Mesenchymal stem cell (in vitro differentiated cells and primary cell): ENCODE measurements at regions not wholly inside any gene's neighbourhood (a gene's known extent, or its start where the extent isn't known, plus 50 kb on each side); places are given as distances from the start of the nearest gene placed in this dataset.
"Not testable (repeated sequence)": the region's sequence is repeated elsewhere in the genome, so short reads cannot be mapped to it uniquely, and the experiment has no call there.

Source experiments
- DNase-seq: peaks from one replicate; pipeline ENCODE4 v3.0.0-alpha.2; 2013
- H2AFZ ChIP-seq: one replicate; pipeline ENCODE4 v1.6.1; 2013; ENCODE audit warnings: low read depth, mild to moderate bottlenecking, control low read depth, inconsistent platforms, low read length, moderate library complexity
- H2AK5ac ChIP-seq: 2 replicates; pipeline ENCODE4 v1.6.1; 2013; ENCODE audit warnings: low read length, moderate library complexity, mild to moderate bottlenecking, inconsistent platforms; ENCODE audit not compliant: severe bottlenecking
- H2BK120ac ChIP-seq: one replicate; pipeline ENCODE4 v1.6.1; 2013; ENCODE audit warnings: low read depth, mild to moderate bottlenecking, inconsistent platforms, low read length, moderate library complexity
- H2BK12ac ChIP-seq, 2 experiments: one replicate each; pipeline ENCODE4 v1.6.1; 2013; ENCODE audit warnings: inconsistent platforms in 2 of 2, low read length in 2 of 2, mild to moderate bottlenecking in 2 of 2, moderate library complexity in 2 of 2, control low read depth in 1 of 2
- H2BK15ac ChIP-seq: one replicate; pipeline ENCODE4 v1.6.1; 2013; ENCODE audit warnings: mild to moderate bottlenecking, low read depth, inconsistent platforms; ENCODE audit not compliant: poor library complexity, severe bottlenecking
- H2BK5ac ChIP-seq: 2 replicates; pipeline ENCODE4 v1.6.1; 2013; ENCODE audit warnings: low read depth, mild to moderate bottlenecking, low read length, control low read depth, inconsistent platforms; ENCODE audit not compliant: poor library complexity, severe bottlenecking
- H3K14ac ChIP-seq, 2 experiments: one replicate each; pipeline ENCODE4 v1.6.1; 2013; ENCODE audit warnings: inconsistent platforms in 2 of 2, low read length in 2 of 2, control low read depth in 1 of 2, mild to moderate bottlenecking in 1 of 2, moderate library complexity in 1 of 2
- H3K18ac ChIP-seq, 2 experiments: one replicate each; pipeline ENCODE4 v1.6.1; 2013; ENCODE audit warnings: inconsistent platforms in 2 of 2, low read length in 2 of 2, control low read depth in 1 of 2, low read depth in 1 of 2, mild to moderate bottlenecking in 1 of 2
- H3K23ac ChIP-seq, 2 experiments: one replicate each; pipeline ENCODE4 v1.6.1; 2013; ENCODE audit warnings: inconsistent platforms in 2 of 2, low read length in 2 of 2, mild to moderate bottlenecking in 2 of 2, moderate library complexity in 2 of 2, control low read depth in 1 of 2
- H3K27ac ChIP-seq: 2 replicates; pipeline ENCODE4 v1.5.1; 2013; ENCODE audit warnings: mild to moderate bottlenecking, moderate library complexity, low read length, control low read depth, inconsistent platforms; ENCODE audit not compliant: poor library complexity, severe bottlenecking
- H3K27me3 ChIP-seq, 2 experiments: 2 replicates each; pipeline versions ENCODE4 v1.6.1 to v1.7.0; 2013; ENCODE audit warnings: low read length in 2 of 2, mild to moderate bottlenecking in 2 of 2, moderate library complexity in 2 of 2, control low read depth in 1 of 2, inconsistent platforms in 1 of 2; ENCODE audit not compliant: control insufficient read depth in 1 of 2, insufficient read depth in 1 of 2
- H3K36me3 ChIP-seq, 2 experiments: 2 replicates each; pipeline versions ENCODE4 v1.6.1 to v1.7.0; 2013; ENCODE audit warnings: low read length in 2 of 2, control low read depth in 1 of 2, inconsistent platforms in 1 of 2, low read depth in 1 of 2, mild to moderate bottlenecking in 1 of 2; ENCODE audit not compliant: insufficient read depth in 2 of 2, control insufficient read depth in 1 of 2
- H3K4ac ChIP-seq, 2 experiments: one replicate each; pipeline ENCODE4 v1.6.1; 2013; ENCODE audit warnings: inconsistent platforms in 2 of 2, low read length in 2 of 2, mild to moderate bottlenecking in 2 of 2, moderate library complexity in 2 of 2, control low read depth in 1 of 2, low read depth in 1 of 2
- H3K4me1 ChIP-seq: 2 replicates; pipeline ENCODE4 v1.6.1; 2013; ENCODE audit warnings: low read depth, low read length, control low read depth; ENCODE audit not compliant: control insufficient read depth, insufficient read depth
- H3K4me2 ChIP-seq: 2 replicates; pipeline ENCODE4 v1.6.1; 2013; ENCODE audit warnings: low read length, mild to moderate bottlenecking, inconsistent platforms; ENCODE audit not compliant: poor library complexity, severe bottlenecking
- H3K4me3 ChIP-seq, 2 experiments: 2 replicates each; pipeline versions ENCODE4 v1.5.1 to v1.7.0; 2013; ENCODE audit warnings: low read length in 2 of 2, mild to moderate bottlenecking in 2 of 2, control low read depth in 1 of 2, low read depth in 1 of 2; ENCODE audit not compliant: insufficient read depth in 1 of 2
- H3K79me1 ChIP-seq: replicated peaks from 2 replicates; pipeline ENCODE4 v1.6.1; 2013; ENCODE audit warnings: mild to moderate bottlenecking, control low read depth, low read length, inconsistent platforms; ENCODE audit not compliant: poor library complexity, severe bottlenecking
- H3K9ac ChIP-seq: 2 replicates; pipeline ENCODE4 v1.7.0; 2013; ENCODE audit warnings: mild to moderate bottlenecking, low read length, moderate library complexity
- H3K9me3 ChIP-seq: 2 replicates; pipeline ENCODE4 v1.7.0; 2013; ENCODE audit warnings: mild to moderate bottlenecking, low read length; ENCODE audit not compliant: control insufficient read depth
- H4K8ac ChIP-seq: one replicate; pipeline ENCODE4 v1.6.1; 2013; ENCODE audit warnings: inconsistent platforms, mild to moderate bottlenecking, low read length, moderate library complexity
- H4K91ac ChIP-seq: one replicate; pipeline ENCODE4 v1.6.1; 2013; ENCODE audit warnings: mild to moderate bottlenecking, low read length, inconsistent platforms
- WGBS: methylation state at CpG from one replicate; pipeline ENCODE4 v1.1.7; 2013; ENCODE audit warnings: mixed read lengths; 5-methylcytosine and 5-hydroxymethylcytosine counted together

DNA sequence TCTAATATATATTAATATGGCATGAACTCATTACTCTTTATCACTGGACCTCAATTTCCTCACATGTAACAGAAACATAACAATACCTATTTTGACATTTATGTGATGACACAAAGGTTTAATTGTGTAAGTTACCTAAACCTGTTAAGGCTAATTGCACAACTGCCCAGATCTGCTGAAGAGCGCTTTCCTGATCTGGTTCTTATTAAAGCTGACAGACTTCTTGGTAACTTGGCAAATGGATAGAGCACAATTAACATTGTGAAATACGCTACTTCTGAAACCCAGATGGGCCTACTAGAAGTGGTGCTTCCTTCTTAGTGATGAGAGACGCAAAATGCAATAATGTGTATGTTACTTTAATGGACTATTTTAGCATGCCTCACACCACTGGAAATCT lies 1767.2 kb upstream of the RAG2 start:
- Histone ChIP-seq H2AFZ (no peak overlapping the region), H3K9me3 (peaks cover 19% of the 10 kb centered on the region), H3K14ac (no peak overlapping the region), H2BK15ac (no peak overlapping the region), H3K79me1 (no peaks in the 10 kb centered on the region), H3K9ac (no peak overlapping the region), H2BK120ac (no peak overlapping the region), H3K27ac (no peak overlapping the region), H3K4me2 (no peak overlapping the region), H3K4me1 (no peaks in the 10 kb centered on the region), H3K27me3 (no peaks in the 10 kb centered on the region), H2BK12ac (no peak overlapping the region), H3K23ac (no peak overlapping the region), H4K8ac (no peak overlapping the region), H3K4me3 (no peak overlapping the region), H3K4ac (no peak overlapping the region), H3K36me3 (no peaks in the 10 kb centered on the region), H2BK5ac (no peak overlapping the region), H2AK5ac (no peak overlapping the region), H3K18ac (no peak overlapping the region), H4K91ac (no peak overlapping the region)
- no peak for DNase-seq
- WGBS: 73% methylated on average over 2 of the region's 3 CpGs

DNA sequence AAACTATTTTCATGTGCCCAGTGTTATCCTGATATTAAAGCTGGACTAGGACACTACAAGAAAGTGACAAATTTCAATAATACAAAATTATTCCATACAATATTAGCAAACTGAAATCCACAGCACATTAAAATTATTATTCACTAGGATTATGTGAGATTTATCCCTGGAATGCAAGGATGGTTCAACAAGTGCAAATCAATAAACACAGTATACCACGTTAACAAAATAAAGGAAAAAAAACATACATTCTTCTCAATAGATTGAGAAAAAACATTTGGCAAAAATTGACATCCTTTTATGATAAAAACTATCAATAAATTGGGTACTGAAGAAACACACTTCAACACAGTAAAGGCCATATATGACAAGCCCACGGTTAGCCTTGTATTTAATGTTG lies 1758.2 kb upstream of the RAG2 start:
- Histone ChIP-seq H3K27ac (no peak overlapping the region), H2AFZ (no peak overlapping the region), H2BK12ac (no peak overlapping the region), H2BK120ac (no peak overlapping the region), H3K36me3 (no peaks in the 10 kb centered on the region), H3K4me3 (no peak overlapping the region), H2AK5ac (no peak overlapping the region), H3K14ac (no peak overlapping the region), H2BK15ac (no peak overlapping the region), H3K9ac (no peak overlapping the region), H3K27me3 (no peaks in the 10 kb centered on the region), H3K23ac (no peak overlapping the region), H2BK5ac (no peak overlapping the region), H4K8ac (no peak overlapping the region), H3K4ac (no peak overlapping the region), H3K9me3 (peaks cover 40% of the 10 kb centered on the region), H3K18ac (no peak overlapping the region), H3K4me2 (no peak overlapping the region), H4K91ac (no peak overlapping the region), H3K4me1 (no peaks in the 10 kb centered on the region), H3K79me1 (no peaks in the 10 kb centered on the region)
- no CpG with 5 or more reads among the region's 2 CpGs for WGBS
- DNase-seq: no peak

DNA sequence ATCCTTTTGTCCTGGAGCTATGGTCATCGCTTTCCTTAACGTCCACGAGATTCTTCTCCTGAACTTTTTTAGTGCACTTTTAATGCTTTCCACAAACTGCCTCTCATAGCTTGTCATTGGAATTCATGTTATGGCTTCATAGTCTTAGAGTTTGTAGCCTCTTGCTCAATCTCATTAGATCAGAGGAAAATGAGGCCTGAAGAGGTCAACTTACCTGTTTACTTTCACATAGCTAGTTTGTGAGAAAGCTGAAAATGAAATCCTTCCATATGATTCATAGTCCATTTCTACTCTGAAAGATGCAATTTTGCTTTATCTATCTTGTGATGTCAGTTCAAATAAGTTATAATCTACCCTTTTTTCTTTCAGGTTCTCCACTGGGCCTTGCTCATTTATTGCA lies 1747.2 kb upstream of the RAG2 start:
- WGBS: no CpG with 5 or more reads among the region's 3 CpGs
- H2BK120ac ChIP-seq: no peak overlapping the region
- no peak for DNase-seq
- no peak overlapping the region for H3K27ac ChIP-seq
- H3K27me3 ChIP-seq: no peaks in the 10 kb centered on the region
- no peak overlapping the region for H3K9ac ChIP-seq
- no peak overlapping the region for H3K4ac ChIP-seq
- no peak overlapping the region for H3K4me2 ChIP-seq
- no peak overlapping the region for H4K8ac ChIP-seq
- no peak overlapping the region for H4K91ac ChIP-seq
- H3K79me1 ChIP-seq: no peaks in the 10 kb centered on the region
- peaks cover 21% of the 10 kb centered on the region for H3K9me3 ChIP-seq
- H3K18ac ChIP-seq: no peak overlapping the region
- no peak overlapping the region for H2BK12ac ChIP-seq
- H3K4me3 ChIP-seq: no peak overlapping the region
- no peak overlapping the region for H2BK15ac ChIP-seq
- no peaks in the 10 kb centered on the region for H3K36me3 ChIP-seq
- H2AK5ac ChIP-seq: no peak overlapping the region
- H2AFZ ChIP-seq: no peak overlapping the region
- H3K4me1 ChIP-seq: no peaks in the 10 kb centered on the region
- H3K14ac ChIP-seq: no peak overlapping the region
- H3K23ac ChIP-seq: no peak overlapping the region
- H2BK5ac ChIP-seq: no peak overlapping the region

DNA sequence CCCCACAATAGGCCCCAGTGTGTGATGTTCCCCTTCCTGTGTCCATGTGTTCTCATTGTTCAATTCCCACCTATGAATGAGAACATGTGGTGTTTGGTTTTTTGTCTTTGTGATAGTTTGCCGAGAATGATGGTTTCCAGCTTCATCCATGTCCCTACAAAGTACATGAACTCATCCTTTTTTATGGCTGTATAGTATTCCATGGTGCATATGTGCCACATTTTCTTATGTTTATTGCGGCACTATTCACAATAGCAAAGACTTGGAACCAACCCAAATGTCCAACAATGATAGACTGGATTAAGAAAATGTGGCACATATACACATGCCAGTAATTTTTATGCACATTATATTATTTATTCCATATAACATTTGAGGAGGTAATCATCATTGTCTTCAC lies 1743.6 kb upstream of the RAG2 start:
- not testable (repeated sequence) for H2BK15ac ChIP-seq, H2AK5ac ChIP-seq, H3K36me3 ChIP-seq, H3K27me3 ChIP-seq, H3K27ac ChIP-seq, H3K14ac ChIP-seq, H4K91ac ChIP-seq, H3K4me2 ChIP-seq, H3K9me3 ChIP-seq, H3K23ac ChIP-seq, H3K4me3 ChIP-seq, H3K4ac ChIP-seq, H4K8ac ChIP-seq, H2BK120ac ChIP-seq, DNase-seq, H2AFZ ChIP-seq, H3K18ac ChIP-seq, H2BK5ac ChIP-seq, H3K9ac ChIP-seq, H3K4me1 ChIP-seq, H3K79me1 ChIP-seq, H2BK12ac ChIP-seq
- WGBS: no CpG with 5 or more reads among the region's 2 CpGs
